Heart right ventricle (tissue), 16 donors: ENCODE measurements at regions not wholly inside any gene's neighbourhood (a gene's known extent, or its start where the extent isn't known, plus 50 kb on each side); places are given as distances from the start of the nearest gene placed in this dataset.

Source experiments
- ATAC-seq, 8 donors: fragments of 200-7000 bp; cut with Tn5 transposase; one replicate each; pipeline ENCODE4 v1.9.1; 2020; ENCODE audit warnings: mild to moderate bottlenecking in 8 of 8, moderate library complexity in 8 of 8, moderate number of reproducible peaks in 1 of 8
- DNase-seq, 2 donors: peaks; one replicate each; pipeline ENCODE4 v3.0.0-alpha.2; 2020
- H3K27ac ChIP-seq, 10 donors: fragments of 200-600 bp; sonication (generic) in 2 of 10; one replicate each; pipeline versions ENCODE4 v1.5.0 to v1.8.0; 2020 to 2022; ENCODE audit warnings: mild to moderate bottlenecking in 3 of 10
- H3K27me3 ChIP-seq, 7 donors: fragments of 200-600 bp; one replicate each; pipeline ENCODE4 v1.8.0; 2021 to 2022; ENCODE audit warnings: mild to moderate bottlenecking in 2 of 7
- H3K36me3 ChIP-seq, 9 donors: fragments of 200-600 bp; sonication (generic) in 1 of 9; one replicate each; pipeline versions ENCODE4 v1.5.0 to v1.8.0; 2020 to 2022; ENCODE audit warnings: mild to moderate bottlenecking in 2 of 9
- H3K4me1 ChIP-seq, 9 donors: fragments of 200-600 bp; sonication (generic) in 1 of 9; one replicate each; pipeline versions ENCODE4 v1.5.0 to v1.8.0; 2020 to 2022; ENCODE audit warnings: mild to moderate bottlenecking in 4 of 9
- H3K4me3 ChIP-seq, 10 donors: fragments of 200-600 bp; sonication (generic) in 2 of 10; one replicate each; pipeline versions ENCODE4 v1.5.0 to v1.8.0; 2020 to 2022; ENCODE audit warnings: mild to moderate bottlenecking in 7 of 10, moderate library complexity in 2 of 10
- H3K9me3 ChIP-seq, 11 donors: fragments of 200-600 bp in 10 of 11; sonication (generic) in 2 of 11; one replicate each; pipeline versions ENCODE4 v1.5.0 to v1.8.0; 2013 to 2022; ENCODE audit warnings: mild to moderate bottlenecking in 2 of 11, control low read depth in 1 of 11, moderate library complexity in 1 of 11
- WGBS, 2 donors: extraction: QIAGEN DNeasy Blood & Tissue Kit; methylation state at CpG; one replicate each; pipeline ENCODE4 v1.1.7; 2013; ENCODE audit warnings: inconsistent platforms in 1 of 2; 5-methylcytosine and 5-hydroxymethylcytosine counted together
- intact Hi-C, 10 donors: fragments of 100-400 bp; cut with DNase I; formaldehyde crosslinking; loops; one replicate each; pipeline versions ENCODE4 v1.11.1 to v1.14.2; 2022
- TF ChIP-seq, protein P1 (sequence below), 9 donors: fragments of 200-600 bp; sonication (generic) in 2 of 9; IDR thresholded peaks; one replicate each; pipeline versions ENCODE4 v1.5.0 to v1.8.0; 2021 to 2022; ENCODE audit warnings: antibody characterized with exemption in 9 of 9, mild to moderate bottlenecking in 5 of 9, moderate library complexity in 1 of 9
- donor health status: Arrhythmogenic right ventricular cardiomyopathy.
- donor health status: ischemic (EF 13 %, LVEDD 7.1; RV severe dilation, severe dysfunction).
- donor health status: healthy with polysubstance abuse.
- donor health status: DM: no; HTN: yes; CAD: no.
- donor health status: DM: no; HTN: no; CAD: no.
- donor health status: ischemic (EF 25% LVEDD 6.9; RV normal size, moderate dysfunction).
- donor health status: ischemic (EF 25% LVEDD 5.7; RV mildly dilated, moderate dysfunction).
- donor health status: healthy.
- donor health status: DM: yes; HTN: yes; CAD: no.
- donor health status: Ischemic cardiomyopathy.
- donor health status: ischemic (EF 35%, LVEDD 5.7; RV mildly dilated, moderate dysfunction).
- donor health status: nonischemic (EF 11% LVEDD 7.7; RV severe dilation, severe dysfunction).
- donor health status: DM: yes; HTN: yes; CAD: no.
- donor health status: PGD.
- donor health status: ischemic (EF 29% LVEDD 5.4; RV normal size, mild dysfunction).
- donor health status: nonischemic (EF 23%, LVEDD 6.1; RV moderate dilation, normal function).

DNA sequence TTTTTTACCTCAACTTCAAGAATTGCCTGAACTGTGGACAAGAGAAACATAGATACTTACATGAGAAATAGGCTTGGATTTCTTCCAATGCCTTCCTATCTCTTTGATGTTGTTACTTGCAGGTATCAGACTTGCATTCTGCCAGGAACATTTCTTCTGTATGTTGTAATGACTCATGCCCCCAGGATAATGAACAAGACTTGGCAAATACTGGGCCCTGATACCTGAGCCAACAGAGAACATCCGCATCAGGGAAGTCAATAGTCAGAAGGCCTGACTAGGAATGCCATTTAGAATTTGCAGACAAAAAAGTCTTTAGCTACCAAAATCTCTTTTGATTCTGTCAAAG, 273.7 kb upstream of the KIRREL3 start:
- ATAC-seq, result no peak

GRCh38 chr11:127273593-127274327, 273.2 kb upstream of the KIRREL3 start:
- no peak for ATAC-seq
- TF ChIP-seq, protein P1, sequence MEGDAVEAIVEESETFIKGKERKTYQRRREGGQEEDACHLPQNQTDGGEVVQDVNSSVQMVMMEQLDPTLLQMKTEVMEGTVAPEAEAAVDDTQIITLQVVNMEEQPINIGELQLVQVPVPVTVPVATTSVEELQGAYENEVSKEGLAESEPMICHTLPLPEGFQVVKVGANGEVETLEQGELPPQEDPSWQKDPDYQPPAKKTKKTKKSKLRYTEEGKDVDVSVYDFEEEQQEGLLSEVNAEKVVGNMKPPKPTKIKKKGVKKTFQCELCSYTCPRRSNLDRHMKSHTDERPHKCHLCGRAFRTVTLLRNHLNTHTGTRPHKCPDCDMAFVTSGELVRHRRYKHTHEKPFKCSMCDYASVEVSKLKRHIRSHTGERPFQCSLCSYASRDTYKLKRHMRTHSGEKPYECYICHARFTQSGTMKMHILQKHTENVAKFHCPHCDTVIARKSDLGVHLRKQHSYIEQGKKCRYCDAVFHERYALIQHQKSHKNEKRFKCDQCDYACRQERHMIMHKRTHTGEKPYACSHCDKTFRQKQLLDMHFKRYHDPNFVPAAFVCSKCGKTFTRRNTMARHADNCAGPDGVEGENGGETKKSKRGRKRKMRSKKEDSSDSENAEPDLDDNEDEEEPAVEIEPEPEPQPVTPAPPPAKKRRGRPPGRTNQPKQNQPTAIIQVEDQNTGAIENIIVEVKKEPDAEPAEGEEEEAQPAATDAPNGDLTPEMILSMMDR (IDR thresholded peaks at IDR 0.05), result no peak
- intact Hi-C loops, result no loop called here

More for the DNA sequence above, 273.7 kb upstream of the KIRREL3 start:
- H3K4me1 ChIP-seq, result no peaks in the 10 kb centered on the region
- H3K27me3 ChIP-seq, result peaks cover 0 to 22% (median 4%) of the 10 kb centered on the region in 7 donors
- TF ChIP-seq, protein P1 (IDR thresholded peaks at IDR 0.05), result no peak
- intact Hi-C loops, result no loop called here
- no peak overlapping the region for H3K4me3 ChIP-seq
- WGBS, 2 donors, result 84 to 94% methylated on average over 1 of the region's 1 CpG
- H3K27ac ChIP-seq, result no peak overlapping the region
- no peaks in the 10 kb centered on the region for H3K36me3 ChIP-seq
- DNase-seq, result no peak
- H3K9me3 ChIP-seq, result no peaks in the 10 kb centered on the region

DNA sequence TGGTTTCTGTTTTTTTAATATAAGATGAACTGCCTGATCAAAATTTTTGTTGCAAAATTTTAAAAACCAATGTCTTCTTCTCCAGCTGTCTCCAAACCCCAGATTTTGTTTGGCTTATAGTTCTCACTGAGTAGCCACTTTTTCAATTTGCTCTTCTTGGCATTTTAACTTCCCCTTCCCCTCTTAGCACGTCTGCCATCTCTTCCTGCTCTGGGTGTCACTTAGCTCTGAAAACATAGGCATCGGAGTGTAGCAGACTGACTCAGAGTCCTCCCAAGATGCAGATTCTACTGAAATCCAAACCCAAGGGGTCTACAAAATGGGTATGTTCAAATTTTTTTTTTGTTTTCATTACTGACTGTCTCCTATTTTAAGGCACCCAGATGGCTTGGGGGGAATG, 270.3 kb upstream of the KIRREL3 start:
- Histone ChIP-seq H3K9me3 (peaks cover 0 to 7% (median 0%) of the 10 kb centered on the region in 11 donors), H3K27me3 (peaks cover 0 to 10% (median 4%) of the 10 kb centered on the region in 7 donors), H3K4me3 (no peak overlapping the region), H3K4me1 (no peaks in the 10 kb centered on the region), H3K36me3 (no peaks in the 10 kb centered on the region), H3K27ac (no peak overlapping the region)
- WGBS, 2 donors, result 50 to 62% methylated on average over 2 of the region's 2 CpGs
- TF ChIP-seq, protein P1 (IDR thresholded peaks at IDR 0.05), result no peak
- DNase-seq (no peak), ATAC-seq (no peak)
- intact Hi-C loops, result no loop called here

More at GRCh38 chr11:127273593-127274327, 273.2 kb upstream of the KIRREL3 start:
- H3K4me1 ChIP-seq, result no peaks in the 10 kb centered on the region
- DNase-seq, result no peak
- 71 to 77% methylated on average over 5 of the region's 5 CpGs for WGBS, 2 donors
- H3K4me3 ChIP-seq, result no peak overlapping the region
- no peaks in the 10 kb centered on the region for H3K9me3 ChIP-seq
- H3K27ac ChIP-seq, result no peak overlapping the region
- H3K36me3 ChIP-seq, result no peaks in the 10 kb centered on the region
- peaks cover 0 to 16% (median 4%) of the 10 kb centered on the region in 7 donors for H3K27me3 ChIP-seq

- intact Hi-C loops, result no loop called here
- TF ChIP-seq, protein P1 (IDR thresholded peaks at IDR 0.05), result no peak
- ATAC-seq, result no peak
- peaks cover 0 to 7% (median 0%) of the 10 kb centered on the region in 11 donors for H3K9me3 ChIP-seq
- no peak for DNase-seq
- no peaks in the 10 kb centered on the region for H3K36me3 ChIP-seq
- H3K27ac ChIP-seq, result no peak overlapping the region
- 80 to 95% methylated on average over 1 of the region's 1 CpG for WGBS, 2 donors
- H3K27me3 ChIP-seq, result peaks cover 0 to 10% (median 4%) of the 10 kb centered on the region in 7 donors
- no peak overlapping the region for H3K4me3 ChIP-seq
- H3K4me1 ChIP-seq, result no peaks in the 10 kb centered on the region
Measured at GRCh38 chr11:127269911-127270310, 269.3 kb upstream of the KIRREL3 start.
